Left renal pelvis (tissue), 4 donors: ENCODE measurements at regions not wholly inside any gene's neighbourhood (a gene's known extent, or its start where the extent isn't known, plus 50 kb on each side); places are given as distances from the start of the nearest gene placed in this dataset.

Source experiments
- DNase-seq, 4 donors: peaks; one replicate each; pipeline ENCODE4 v3.0.0-alpha.2; 2013; ENCODE audit warnings: low read depth in 4 of 4, low spot score in 3 of 4

- no peak for DNase-seq
These were observed 411.8 kb upstream of the SALL1 start for GRCh38 chr16:51562891-51563290.

- DNase-seq: no peak
These were observed 408.8 kb upstream of the SALL1 start for GRCh38 chr16:51559901-51560300.

- DNase-seq: no peak
These were observed 406.6 kb upstream of the SALL1 start for GRCh38 chr16:51557670-51558069.

- DNase-seq: peak in 2 of 4 donors; percentile 46 to 63
These were observed 405.7 kb upstream of the SALL1 start for GRCh38 chr16:51556694-51557340.

- DNase-seq: no peak
These were observed 402.8 kb upstream of the SALL1 start for GRCh38 chr16:51553910-51554309.

GRCh38 chr16:51553314-51553713, 402.2 kb upstream of the SALL1 start:
- DNase-seq: no peak

- no peak for DNase-seq
These were observed 399.8 kb upstream of the SALL1 start for GRCh38 chr16:51550800-51551347.

GRCh38 chr16:51549836-51550235, 398.8 kb upstream of the SALL1 start:
- no peak for DNase-seq

- no peak for DNase-seq
These were observed 394.9 kb upstream of the SALL1 start for GRCh38 chr16:51545951-51546350.

- DNase-seq: no peak
These were observed 393.9 kb upstream of the SALL1 start for GRCh38 chr16:51544851-51545467.

GRCh38 chr16:51543971-51544370, 392.9 kb upstream of the SALL1 start:
- DNase-seq: no peak

- peak in 2 of 4 donors; percentile 36 to 42 for DNase-seq
These were observed 392.1 kb upstream of the SALL1 start for GRCh38 chr16:51542981-51543815.

- no peak for DNase-seq
These were observed 389.2 kb upstream of the SALL1 start for GRCh38 chr16:51540259-51540658.

- DNase-seq: peak; percentile 46 to 67 (median 54)
These were observed 387.8 kb upstream of the SALL1 start for GRCh38 chr16:51538707-51539498.

- peak in 1 of 4 donors; percentile 65 for DNase-seq
These were observed 384.5 kb upstream of the SALL1 start for GRCh38 chr16:51535591-51535990.

- DNase-seq: no peak
These were observed 381.5 kb upstream of the SALL1 start for GRCh38 chr16:51532551-51532950.

- no peak for DNase-seq
These were observed 380.2 kb upstream of the SALL1 start for GRCh38 chr16:51531271-51531670.

- no peak for DNase-seq
These were observed 376.3 kb upstream of the SALL1 start for GRCh38 chr16:51527349-51527748.

GRCh38 chr16:51526621-51527020, 375.6 kb upstream of the SALL1 start:
- DNase-seq: peak in 3 of 4 donors; percentile 63 to 81 (median 66)

GRCh38 chr16:51524555-51525373, 373.7 kb upstream of the SALL1 start:
- no peak for DNase-seq
